ENCODE measurements at regions not wholly inside any gene's neighbourhood (a gene's known extent, or its start where the extent isn't known, plus 50 kb on each side); places are given as distances from the start of the nearest gene placed in this dataset.

GRCh38 chr7:155925682-155926081 is 113.4 kb upstream of the SHH start:
- TF ChIP-seq EZH2 (IDR thresholded peaks at IDR 0.05; ENCODE audit: insufficient read depth, poor library complexity, severe bottlenecking) (no peak), EZH2phosphoT487 (IDR thresholded peaks at IDR 0.05; ENCODE audit: insufficient read depth, low read depth) (no peak)

Measured in GM23248 (cell line).